HG03135 (cell line): ENCODE measurements at regions not wholly inside any gene's neighbourhood (a gene's known extent, or its start where the extent isn't known, plus 50 kb on each side); places are given as distances from the start of the nearest gene placed in this dataset.

Source experiments
- ATAC-seq: cut with Tn5 transposase; IDR thresholded peaks from one replicate; pipeline ENCODE4 v1.9.1; 2021; ENCODE audit warnings: mild to moderate bottlenecking, moderate library complexity; ENCODE audit not compliant: unreplicated experiment

GRCh38 chr19:30169196-30169900, 202.8 kb upstream of the ZNF536 start:
- ATAC-seq = no peak

- ATAC-seq = no peak
Measured at GRCh38 chr19:30170081-30170480, 202.1 kb upstream of the ZNF536 start.

GRCh38 chr19:30170495-30171137, 201.6 kb upstream of the ZNF536 start:
- ATAC-seq = no peak

- ATAC-seq = no peak
Measured at GRCh38 chr19:30171138-30171635, 201.0 kb upstream of the ZNF536 start.

DNA sequence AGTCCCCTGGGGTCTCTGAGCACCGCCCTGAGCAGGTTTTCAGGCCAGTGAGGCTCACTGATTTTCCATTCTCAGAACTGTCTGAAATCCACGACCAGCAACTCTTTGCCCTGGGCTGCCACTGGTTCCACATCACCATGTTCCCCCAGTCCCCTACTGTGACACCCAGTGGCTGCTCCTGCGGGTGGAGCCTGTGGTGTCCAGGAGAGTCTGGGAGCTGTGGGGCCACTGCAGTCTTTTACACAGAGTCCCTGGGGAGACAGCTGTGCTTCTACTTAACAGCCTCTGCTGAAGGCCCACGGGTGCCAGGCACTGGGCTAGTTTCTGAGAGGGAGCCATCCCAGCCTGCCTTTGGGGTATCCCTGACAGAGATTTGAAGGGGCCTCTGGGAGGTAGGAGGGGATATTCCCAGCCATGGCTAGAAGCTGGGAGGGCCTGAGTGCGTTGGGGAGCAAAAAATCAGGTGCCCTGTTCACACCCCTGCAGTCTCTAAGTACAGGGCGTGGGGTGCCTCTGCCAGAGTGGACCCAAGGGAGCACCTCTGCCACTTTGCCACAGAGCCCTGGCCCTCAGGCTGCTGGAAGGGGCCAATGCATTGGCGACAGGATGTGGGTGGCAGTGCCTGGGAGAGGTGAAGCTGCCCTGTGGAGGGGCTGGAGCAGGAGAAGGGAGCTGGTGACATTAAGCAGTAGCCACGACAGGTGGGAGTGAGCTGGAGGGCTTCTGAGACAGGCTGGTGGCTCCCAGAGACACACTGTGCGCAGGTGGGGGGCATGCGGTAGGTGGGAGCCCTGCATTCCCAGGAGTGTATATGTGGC, 200.2 kb upstream of the ZNF536 start:
- no peak for ATAC-seq

- ATAC-seq = no peak
Measured at GRCh38 chr19:30172613-30173242, 199.5 kb upstream of the ZNF536 start.

GRCh38 chr19:30173593-30174356, 198.4 kb upstream of the ZNF536 start:
- no peak for ATAC-seq

- ATAC-seq = no peak
Measured at GRCh38 chr19:30174357-30174645, 197.9 kb upstream of the ZNF536 start.

DNA sequence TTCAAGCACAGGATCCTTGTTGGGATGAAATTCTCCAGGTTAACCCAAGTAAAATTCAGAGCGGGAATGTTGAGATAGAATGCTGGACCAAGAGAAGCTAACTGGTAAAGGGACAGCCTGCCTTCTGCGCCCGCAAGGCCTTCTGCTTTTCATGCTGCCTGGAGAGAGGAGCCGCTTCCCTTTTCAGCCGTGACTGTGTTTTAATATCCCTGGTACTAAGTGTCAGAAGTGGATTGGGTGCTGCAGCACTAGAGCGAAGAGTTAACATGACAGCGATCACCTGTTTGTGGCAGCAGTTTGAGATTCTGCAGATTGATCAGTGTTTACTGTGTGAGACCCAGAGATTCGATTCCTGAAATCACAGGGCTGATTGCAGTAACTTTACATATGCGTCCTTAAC, 197.4 kb upstream of the ZNF536 start:
- ATAC-seq = no peak

- no peak for ATAC-seq
Measured at GRCh38 chr19:30175987-30176386, 196.2 kb upstream of the ZNF536 start.

GRCh38 chr19:30178721-30179402, 193.3 kb upstream of the ZNF536 start:
- ATAC-seq = no peak

DNA sequence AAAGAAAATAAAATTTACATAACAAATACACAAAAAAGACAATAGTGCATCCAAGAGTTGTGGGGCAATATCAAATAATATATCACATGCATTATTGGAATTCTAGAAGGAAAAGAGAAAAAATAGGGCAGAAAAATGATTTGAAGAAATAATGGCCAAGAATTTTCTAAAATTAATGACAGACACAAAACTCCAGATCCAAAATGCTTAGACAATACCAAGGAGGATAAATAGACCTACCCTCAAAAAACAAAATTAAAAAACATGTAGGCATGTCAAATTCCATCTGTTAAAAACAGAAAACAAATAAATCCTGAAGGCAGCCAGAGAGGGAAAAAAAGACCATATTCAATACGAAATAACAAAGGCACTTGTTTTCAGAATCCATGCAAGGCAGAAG, 191.5 kb upstream of the ZNF536 start:
- no peak for ATAC-seq

DNA sequence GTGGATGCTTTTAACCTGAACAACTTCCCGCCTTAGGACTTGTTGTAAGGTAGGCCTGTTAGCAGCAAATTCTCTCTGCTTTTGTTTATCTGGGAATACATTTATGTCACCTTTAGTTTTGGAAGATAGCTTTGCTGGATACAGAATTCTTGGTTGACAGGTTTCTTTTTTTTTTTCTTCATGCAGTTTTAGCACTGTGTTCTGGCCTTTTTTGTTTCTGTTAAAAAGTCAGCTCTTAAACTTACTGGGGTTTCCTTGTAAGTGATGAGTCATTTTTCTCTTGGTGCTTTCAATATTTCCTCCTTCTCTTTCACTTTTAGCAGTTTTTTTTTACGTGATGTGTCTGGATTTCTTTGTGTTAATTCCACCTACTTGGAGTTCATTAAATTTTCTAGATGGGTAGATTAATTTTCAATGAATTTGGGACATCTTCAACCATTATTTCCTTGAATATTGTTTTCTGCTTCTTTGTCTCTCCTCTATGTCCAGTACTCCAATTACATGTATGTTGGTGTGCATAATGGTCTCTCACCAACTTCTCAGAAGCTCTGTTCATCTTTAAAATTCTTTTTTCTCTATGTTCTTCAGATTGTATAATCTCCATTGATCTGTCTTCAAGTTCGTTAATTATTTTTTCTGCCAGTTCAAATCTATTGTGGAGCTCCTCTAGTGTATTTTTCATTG, 188.2 kb upstream of the ZNF536 start:
- no peak for ATAC-seq

GRCh38 chr19:30202060-30202600, 170.1 kb upstream of the ZNF536 start:
- ATAC-seq = no peak

- no peak for ATAC-seq
Measured at GRCh38 chr19:30204721-30205120, 167.5 kb upstream of the ZNF536 start.

DNA sequence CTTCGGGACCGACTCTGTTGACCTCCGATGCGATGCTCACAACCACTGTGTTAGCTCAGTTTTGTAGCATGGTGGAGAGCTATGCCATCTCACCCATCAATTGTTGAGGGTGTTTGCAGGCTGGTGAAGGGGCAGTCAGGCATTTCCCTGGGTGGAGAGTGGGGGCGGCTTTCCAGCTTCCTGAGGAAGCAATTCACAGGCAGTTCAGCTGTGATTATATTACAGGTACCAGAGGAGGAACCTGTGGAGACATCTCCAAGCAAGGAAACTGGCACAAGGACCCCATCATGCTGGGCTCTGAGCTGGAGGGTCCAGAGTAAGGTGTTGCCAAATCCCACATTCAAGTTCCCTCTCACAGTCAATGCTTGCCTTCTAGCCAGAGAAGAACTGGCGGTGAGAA, 166.0 kb upstream of the ZNF536 start:
- ATAC-seq = no peak

- no peak for ATAC-seq
Measured at GRCh38 chr19:30207357-30207756, 164.8 kb upstream of the ZNF536 start.

- no peak for ATAC-seq
Measured at GRCh38 chr19:30208436-30209060, 163.6 kb upstream of the ZNF536 start.
